Hepatocyte (in vitro differentiated cells): ENCODE measurements at regions not wholly inside any gene's neighbourhood (a gene's known extent, or its start where the extent isn't known, plus 50 kb on each side); places are given as distances from the start of the nearest gene placed in this dataset.

ENCODE experiments used
- DNase-seq: peaks from one replicate; pipeline ENCODE4 v3.0.0-alpha.2; 2016; ENCODE audit warnings: low spot score
- H2AFZ ChIP-seq: fragments of 200-600 bp; sonication (generic); 2 replicates; pipeline ENCODE4 v1.6.0; 2016; ENCODE audit warnings: antibody characterized with exemption, mild to moderate bottlenecking
- H3K27ac ChIP-seq: fragments of 200-600 bp; sonication (generic); 2 replicates; pipeline ENCODE4 v1.5.1; 2016; ENCODE audit warnings: mild to moderate bottlenecking
- H3K27me3 ChIP-seq: fragments of 200-600 bp; sonication (generic); 2 replicates; pipeline ENCODE4 v1.6.1; 2016
- H3K36me3 ChIP-seq: fragments of 200-600 bp; sonication (generic); replicated peaks from 2 replicates; pipeline ENCODE4 v1.5.1; 2016; ENCODE audit warnings: low read depth; ENCODE audit not compliant: insufficient read depth
- H3K4me1 ChIP-seq: fragments of 200-600 bp; sonication (generic); 2 replicates; pipeline ENCODE4 v1.5.1; 2016; ENCODE audit warnings: mild to moderate bottlenecking, moderate library complexity; ENCODE audit not compliant: insufficient read depth
- H3K4me2 ChIP-seq: fragments of 200-600 bp; sonication (generic); 2 replicates; pipeline ENCODE4 v1.6.0; 2016
- H3K4me3 ChIP-seq: fragments of 200-600 bp; sonication (generic); 2 replicates; pipeline ENCODE4 v1.5.1; 2016; ENCODE audit warnings: mild to moderate bottlenecking
- H3K79me2 ChIP-seq: fragments of 200-600 bp; sonication (generic); 2 replicates; pipeline ENCODE4 v1.6.0; 2017; ENCODE audit warnings: mild to moderate bottlenecking
- H3K9me2 ChIP-seq: fragments of 200-600 bp; sonication (generic); replicated peaks from 2 replicates; pipeline ENCODE4 v1.6.0; 2017; ENCODE audit warnings: mild to moderate bottlenecking; ENCODE audit not compliant: insufficient read depth
- H3K9me3 ChIP-seq: fragments of 200-600 bp; sonication (generic); 2 replicates; pipeline ENCODE4 v1.5.1; 2016; ENCODE audit warnings: low read depth, mild to moderate bottlenecking
- H4K20me1 ChIP-seq: fragments of 200-600 bp; sonication (generic); 2 replicates; pipeline ENCODE4 v1.6.0; 2016; ENCODE audit warnings: mild to moderate bottlenecking; ENCODE audit not compliant: insufficient read depth, poor library complexity, severe bottlenecking
- EZH2 ChIP-seq: fragments of 200-600 bp; sonication (generic); IDR thresholded peaks from 2 replicates; pipeline ENCODE4 v1.6.1; 2016; ENCODE audit warnings: antibody characterized with exemption, mild to moderate bottlenecking, borderline replicate concordance
- EZH2phosphoT487 ChIP-seq: fragments of 200-600 bp; sonication (generic); IDR thresholded peaks from one replicate; pipeline ENCODE4 v1.6.1; 2018; ENCODE audit warnings: antibody characterized with exemption, mild to moderate bottlenecking, low read depth, moderate library complexity; ENCODE audit not compliant: unreplicated experiment, severe bottlenecking
- WGBS: methylation state at CpG from one replicate; pipeline ENCODE4 v1.1.6; 2016; ENCODE audit warnings: low lambda C conversion rate; ENCODE audit errors: missing lambda C conversion rate; 5-methylcytosine and 5-hydroxymethylcytosine counted together
- TF ChIP-seq, protein P1 (sequence below): fragments of 200-600 bp; sonication (generic); IDR thresholded peaks from 2 replicates; pipeline ENCODE4 v1.5.1; 2016; ENCODE audit warnings: antibody characterized with exemption, mild to moderate bottlenecking; ENCODE audit not compliant: poor library complexity

DNA sequence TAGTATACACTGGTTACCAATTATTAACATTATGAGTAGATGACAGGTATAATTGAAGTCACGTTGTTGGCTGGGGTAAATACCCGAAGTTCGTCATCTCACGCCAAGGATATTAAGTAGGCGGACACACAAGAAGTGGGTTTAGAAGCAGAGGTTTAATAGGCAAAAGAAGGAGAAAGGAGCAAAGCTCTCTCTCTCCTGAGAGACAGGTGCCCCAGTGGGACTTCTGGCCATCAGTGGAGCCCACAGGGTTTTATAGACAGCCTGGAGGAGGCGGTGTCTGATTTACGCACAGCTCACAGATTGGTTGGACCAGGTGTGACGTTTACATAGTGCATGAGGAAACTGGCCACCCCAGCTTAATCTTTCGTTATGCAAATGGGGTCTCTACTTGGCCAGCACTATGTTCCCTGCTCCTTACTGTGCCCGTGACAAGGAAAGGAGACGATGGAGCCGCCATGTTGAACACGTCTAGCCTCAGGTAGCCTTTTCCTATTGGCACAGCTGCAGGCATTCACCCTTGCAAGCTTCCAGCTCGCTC is 128.8 kb upstream of the KYNU start:
- no peaks in the 10 kb centered on the region for H3K27me3 ChIP-seq
- H3K4me1 ChIP-seq = no peaks in the 10 kb centered on the region
- no peaks in the 10 kb centered on the region for H3K9me2 ChIP-seq
- no peaks in the 10 kb centered on the region for H4K20me1 ChIP-seq
- no peak overlapping the region for H3K4me3 ChIP-seq
- H3K4me2 ChIP-seq = no peak overlapping the region
- no peaks in the 10 kb centered on the region for H3K9me3 ChIP-seq
- H3K36me3 ChIP-seq = no peaks in the 10 kb centered on the region
- DNase-seq = no peak
- H2AFZ ChIP-seq = no peak overlapping the region
- H3K27ac ChIP-seq = no peak overlapping the region
- H3K79me2 ChIP-seq = no peaks in the 10 kb centered on the region
- 91% methylated on average over 14 of the region's 14 CpGs for WGBS
- TF ChIP-seq EZH2 (no peak), EZH2phosphoT487 (no peak)
- TF ChIP-seq, protein P1, sequence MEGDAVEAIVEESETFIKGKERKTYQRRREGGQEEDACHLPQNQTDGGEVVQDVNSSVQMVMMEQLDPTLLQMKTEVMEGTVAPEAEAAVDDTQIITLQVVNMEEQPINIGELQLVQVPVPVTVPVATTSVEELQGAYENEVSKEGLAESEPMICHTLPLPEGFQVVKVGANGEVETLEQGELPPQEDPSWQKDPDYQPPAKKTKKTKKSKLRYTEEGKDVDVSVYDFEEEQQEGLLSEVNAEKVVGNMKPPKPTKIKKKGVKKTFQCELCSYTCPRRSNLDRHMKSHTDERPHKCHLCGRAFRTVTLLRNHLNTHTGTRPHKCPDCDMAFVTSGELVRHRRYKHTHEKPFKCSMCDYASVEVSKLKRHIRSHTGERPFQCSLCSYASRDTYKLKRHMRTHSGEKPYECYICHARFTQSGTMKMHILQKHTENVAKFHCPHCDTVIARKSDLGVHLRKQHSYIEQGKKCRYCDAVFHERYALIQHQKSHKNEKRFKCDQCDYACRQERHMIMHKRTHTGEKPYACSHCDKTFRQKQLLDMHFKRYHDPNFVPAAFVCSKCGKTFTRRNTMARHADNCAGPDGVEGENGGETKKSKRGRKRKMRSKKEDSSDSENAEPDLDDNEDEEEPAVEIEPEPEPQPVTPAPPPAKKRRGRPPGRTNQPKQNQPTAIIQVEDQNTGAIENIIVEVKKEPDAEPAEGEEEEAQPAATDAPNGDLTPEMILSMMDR = no peak

DNA sequence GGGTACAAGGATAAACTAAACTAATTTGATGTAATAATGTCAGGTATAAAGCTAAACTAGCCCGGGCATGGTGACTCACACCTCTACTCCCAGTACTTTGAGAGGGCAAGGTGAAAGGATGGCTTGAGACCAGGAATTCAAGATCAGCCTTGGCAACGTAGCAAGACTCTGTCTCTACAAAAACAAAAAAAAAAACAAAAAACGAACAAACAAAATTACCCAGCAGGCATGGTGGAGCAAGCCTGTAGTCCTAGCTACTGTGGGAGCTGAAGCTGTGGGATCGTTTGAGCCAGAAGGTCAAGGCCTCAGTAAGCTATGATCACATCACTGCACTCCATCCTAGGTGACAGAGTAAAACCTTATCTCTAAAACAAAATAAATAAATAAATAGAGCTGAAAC is 131.8 kb upstream of the KYNU start:
- 70% methylated on average over 4 of the region's 4 CpGs for WGBS
- no peaks in the 10 kb centered on the region for H3K36me3 ChIP-seq
- H3K27ac ChIP-seq = no peak overlapping the region

DNA sequence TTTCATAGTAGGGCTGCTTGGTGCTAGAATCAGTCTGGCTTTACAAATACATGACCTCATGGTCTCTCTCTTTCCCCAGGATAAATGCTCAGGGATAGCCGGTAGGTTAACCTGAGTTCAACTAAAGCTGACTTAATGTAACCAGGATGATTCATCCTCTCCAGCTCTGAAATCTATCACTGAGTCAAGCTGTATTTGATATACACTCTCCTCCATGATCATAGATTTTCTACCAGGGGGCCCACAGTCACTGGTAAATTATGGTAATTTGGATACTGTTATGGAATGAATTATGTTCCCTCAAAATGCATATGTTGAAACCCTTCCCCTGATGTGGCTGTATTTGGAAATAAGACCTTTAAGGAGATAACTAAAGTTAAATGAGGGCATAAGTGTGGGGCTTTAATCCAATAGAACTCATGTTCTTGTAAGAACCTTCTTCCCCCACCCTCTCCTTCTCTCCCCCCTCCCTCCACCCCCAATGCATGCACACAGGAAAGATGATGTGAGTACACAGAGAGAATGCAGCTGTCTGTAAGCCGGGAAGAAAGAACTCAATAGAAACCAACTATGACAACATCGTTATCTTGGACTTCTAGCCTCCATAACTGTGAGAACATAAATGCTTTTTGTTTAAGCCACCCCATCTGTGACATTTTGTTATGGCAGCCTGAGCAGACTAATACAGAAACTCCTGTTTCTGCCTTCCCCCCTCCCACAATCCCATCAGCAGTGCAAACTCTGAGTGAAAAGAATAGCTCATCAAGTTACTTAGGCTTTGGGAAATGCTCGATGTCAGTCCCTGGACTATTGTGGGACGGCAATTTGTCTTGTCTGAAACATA is 134.9 kb upstream of the KYNU start:
- Histone ChIP-seq H3K79me2 (no peaks in the 10 kb centered on the region), H3K9me3 (no peaks in the 10 kb centered on the region), H3K4me2 (no peak overlapping the region), H3K4me1 (no peaks in the 10 kb centered on the region), H3K4me3 (no peak overlapping the region), H3K27me3 (no peaks in the 10 kb centered on the region), H2AFZ (no peak overlapping the region), H3K27ac (no peak overlapping the region), H3K36me3 (no peaks in the 10 kb centered on the region), H4K20me1 (no peaks in the 10 kb centered on the region), H3K9me2 (no peaks in the 10 kb centered on the region)
- TF ChIP-seq, protein P1 = no peak
- TF ChIP-seq EZH2 (no peak), EZH2phosphoT487 (no peak)
- no peak for DNase-seq
- WGBS = 87% methylated on average over 5 of the region's 5 CpGs

More for the DNA sequence above, 131.8 kb upstream of the KYNU start:
- TF ChIP-seq EZH2 (no peak), EZH2phosphoT487 (no peak)
- TF ChIP-seq, protein P1 = no peak
- Histone ChIP-seq H3K4me1 (no peaks in the 10 kb centered on the region), H2AFZ (no peak overlapping the region), H3K4me3 (no peak overlapping the region), H3K4me2 (no peak overlapping the region), H3K79me2 (no peaks in the 10 kb centered on the region), H3K9me3 (no peaks in the 10 kb centered on the region), H4K20me1 (no peaks in the 10 kb centered on the region), H3K27me3 (no peaks in the 10 kb centered on the region), H3K9me2 (no peaks in the 10 kb centered on the region)
- DNase-seq = no peak
